Activated CD4-positive, alpha-beta memory T cell treated with anti-CD3 and anti-CD28 coated beads for 36 hours (primary cell): ENCODE measurements at regions not wholly inside any gene's neighbourhood (a gene's known extent, or its start where the extent isn't known, plus 50 kb on each side); places are given as distances from the start of the nearest gene placed in this dataset.

Experiments used
- CTCF ChIA-PET: fragments of 350-600 bp; sonication (Branson Sonifier 250); formaldehyde crosslinking; loops from one replicate; lab custom pipeline; 2021; ENCODE audit warnings: antibody characterized with exemption, inconsistent platforms; lab: Charles Lee
- POLR2A ChIA-PET: fragments of 350-600 bp; sonication (Branson Sonifier 250); formaldehyde crosslinking; loops from one replicate; lab custom pipeline; 2021; ENCODE audit warnings: antibody characterized with exemption; lab: Charles Lee
- DNase-seq: peaks from one replicate; pipeline ENCODE4 v3.0.0-alpha.2; 2020
- H3K27ac Mint-ChIP-seq: one replicate; pipeline ENCODE4 v1.8.0; 2021; ENCODE audit warnings: mixed read lengths
- H3K27me3 Mint-ChIP-seq: one replicate; pipeline ENCODE4 v1.8.0; 2021; ENCODE audit warnings: mixed read lengths
- H3K36me3 Mint-ChIP-seq: one replicate; pipeline ENCODE4 v1.8.0; 2021; ENCODE audit warnings: mixed read lengths
- H3K4me1 Mint-ChIP-seq: one replicate; pipeline ENCODE4 v1.8.0; 2021; ENCODE audit warnings: low read depth, mixed read lengths
- H3K4me3 Mint-ChIP-seq: one replicate; pipeline ENCODE4 v1.8.0; 2021; ENCODE audit warnings: mild to moderate bottlenecking, mixed read lengths
- H3K9me3 Mint-ChIP-seq: one replicate; pipeline ENCODE4 v1.8.0; 2021; ENCODE audit warnings: mixed read lengths
- intact Hi-C: fragments of 100-400 bp; cut with micrococcal nuclease; formaldehyde crosslinking; loops from one replicate; pipeline ENCODE4 v1.15.1; 2023

GRCh38 chr10:28418069-28418468 is 114.8 kb upstream of the WAC start:
- Mint-ChIP-seq H3K36me3 (no peaks in the 10 kb centered on the region), H3K4me3 (no peak overlapping the region), H3K9me3 (peaks cover 2% of the 10 kb centered on the region), H3K27ac (no peak overlapping the region), H3K4me1 (no peaks in the 10 kb centered on the region), H3K27me3 (peaks cover 11% of the 10 kb centered on the region)
- POLR2A ChIA-PET: no interaction called here
- DNase-seq: no peak
- intact Hi-C loops: no loop called here
- CTCF ChIA-PET: interaction anchor here (0.6 to 1.3 kb wide), 2 partner anchors 9 to 25 kb away, joined by 3 read pairs; no protein-coding TSS in a partner anchor

DNA sequence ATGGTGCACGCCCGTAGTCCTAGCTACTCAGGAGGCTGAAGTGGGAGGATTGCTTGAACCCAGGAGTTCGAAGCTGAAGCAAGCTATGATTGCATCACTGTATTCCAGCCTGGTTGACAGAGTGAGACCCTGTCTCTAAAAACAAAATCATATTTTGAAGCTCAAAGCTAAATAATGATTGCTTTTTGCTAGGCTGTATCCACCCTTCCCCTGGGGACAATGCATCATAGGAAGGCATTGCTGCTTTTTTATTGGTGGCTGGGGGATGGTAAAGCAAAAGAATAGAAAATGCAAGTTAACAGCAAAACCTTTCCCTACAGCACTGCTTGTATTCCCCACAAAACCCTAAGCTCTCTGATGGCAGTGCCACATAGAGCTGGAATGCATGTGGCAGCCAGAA is 107.5 kb upstream of the WAC start:
- H3K9me3 Mint-ChIP-seq: no peaks in the 10 kb centered on the region
- peaks cover 3% of the 10 kb centered on the region for H3K27me3 Mint-ChIP-seq
- intact Hi-C loops: no loop called here
- H3K36me3 Mint-ChIP-seq: no peaks in the 10 kb centered on the region
- ChIA-PET POLR2A (no interaction called here), CTCF (interaction anchor here (1.3 kb wide), 1 partner anchor 13 kb away, joined by 3 read pairs; no protein-coding TSS in a partner anchor)
- H3K27ac Mint-ChIP-seq: no peak overlapping the region
- H3K4me1 Mint-ChIP-seq: no peaks in the 10 kb centered on the region
- no peak overlapping the region for H3K4me3 Mint-ChIP-seq
- DNase-seq: no peak

- DNase-seq: no peak
- Mint-ChIP-seq H3K4me1 (no peaks in the 10 kb centered on the region), H3K27ac (no peak overlapping the region), H3K9me3 (no peaks in the 10 kb centered on the region), H3K27me3 (peaks cover 3% of the 10 kb centered on the region), H3K36me3 (no peaks in the 10 kb centered on the region), H3K4me3 (no peak overlapping the region)
- intact Hi-C loops: no loop called here
- ChIA-PET POLR2A (no interaction called here), CTCF (interaction anchor here (0.6 to 1.3 kb wide), 5 partner anchors 9 to 659 kb away, joined by 3 read pairs; no protein-coding TSS in a partner anchor)
Measured at GRCh38 chr10:28426392-28427159, 106.3 kb upstream of the WAC start.

DNA sequence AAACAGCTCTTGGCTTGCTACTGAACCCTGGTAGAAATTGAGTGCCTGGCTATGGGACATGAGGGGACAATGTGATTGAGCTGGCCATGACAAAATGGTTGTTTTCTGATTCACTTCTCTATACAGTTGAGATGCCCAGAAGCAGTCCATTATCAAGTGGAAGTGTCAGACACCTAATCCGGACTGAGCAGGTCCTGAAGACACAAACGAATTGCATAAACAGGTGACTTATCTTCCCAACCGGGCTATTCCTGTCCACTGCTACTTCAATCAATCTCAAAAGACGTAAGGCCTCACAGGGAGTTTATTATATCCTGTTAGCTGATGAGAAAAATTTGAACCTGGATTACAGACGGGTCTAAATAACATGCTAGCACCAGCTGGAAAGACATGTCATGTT is 105.5 kb upstream of the WAC start:
- no peaks in the 10 kb centered on the region for H3K9me3 Mint-ChIP-seq
- no peak overlapping the region for H3K27ac Mint-ChIP-seq
- peaks cover 4% of the 10 kb centered on the region for H3K4me1 Mint-ChIP-seq
- H3K36me3 Mint-ChIP-seq: no peaks in the 10 kb centered on the region
- no peak overlapping the region for H3K4me3 Mint-ChIP-seq
- H3K27me3 Mint-ChIP-seq: peaks cover 3% of the 10 kb centered on the region
- no peak for DNase-seq
- ChIA-PET CTCF (interaction anchor here (0.6 to 0.9 kb wide), 4 partner anchors 10 to 660 kb away, joined by 3 read pairs; no protein-coding TSS in a partner anchor), POLR2A (interaction anchor here (1.0 kb wide), 1 partner anchor 8 kb away, joined by 3 read pairs; no protein-coding TSS in a partner anchor)
- intact Hi-C loops: no loop called here

- DNase-seq: no peak
- ChIA-PET CTCF (no interaction called here), POLR2A (no interaction called here)
- Mint-ChIP-seq H3K36me3 (no peaks in the 10 kb centered on the region), H3K4me1 (peaks cover 5% of the 10 kb centered on the region), H3K27ac (no peak overlapping the region), H3K9me3 (no peaks in the 10 kb centered on the region), H3K27me3 (no peaks in the 10 kb centered on the region), H3K4me3 (no peak overlapping the region)
- intact Hi-C loops: no loop called here
Measured at GRCh38 chr10:28429045-28429444, 103.9 kb upstream of the WAC start.

GRCh38 chr10:28429573-28430216 is 103.2 kb upstream of the WAC start:
- Mint-ChIP-seq H3K4me3 (no peak overlapping the region), H3K9me3 (no peaks in the 10 kb centered on the region), H3K36me3 (no peaks in the 10 kb centered on the region), H3K27ac (no peak overlapping the region), H3K27me3 (no peaks in the 10 kb centered on the region), H3K4me1 (peaks cover 5% of the 10 kb centered on the region)
- no peak for DNase-seq
- ChIA-PET POLR2A (no interaction called here), CTCF (no interaction called here)
- intact Hi-C loops: loop anchor here (5.0 to 10.0 kb wide), 2 partner anchors 165 to 563 kb away; no protein-coding TSS in a partner anchor

- POLR2A ChIA-PET: no interaction called here
- H3K4me1 Mint-ChIP-seq: peaks cover 5% of the 10 kb centered on the region
- H3K9me3 Mint-ChIP-seq: no peaks in the 10 kb centered on the region
- H3K27ac Mint-ChIP-seq: no peak overlapping the region
- no peak overlapping the region for H3K4me3 Mint-ChIP-seq
- intact Hi-C loops: loop anchor here (5.0 to 10.0 kb wide), 2 partner anchors 164 to 561 kb away; no protein-coding TSS in a partner anchor
- CTCF ChIA-PET: interaction anchor here (0.6 to 1.5 kb wide), 9 partner anchors 9 to 916 kb away, joined by 3 to 9 read pairs (median 3); no protein-coding TSS in a partner anchor
- H3K36me3 Mint-ChIP-seq: no peaks in the 10 kb centered on the region
- H3K27me3 Mint-ChIP-seq: no peaks in the 10 kb centered on the region
- no peak for DNase-seq
Measured at GRCh38 chr10:28431139-28431538, 101.8 kb upstream of the WAC start.

DNA sequence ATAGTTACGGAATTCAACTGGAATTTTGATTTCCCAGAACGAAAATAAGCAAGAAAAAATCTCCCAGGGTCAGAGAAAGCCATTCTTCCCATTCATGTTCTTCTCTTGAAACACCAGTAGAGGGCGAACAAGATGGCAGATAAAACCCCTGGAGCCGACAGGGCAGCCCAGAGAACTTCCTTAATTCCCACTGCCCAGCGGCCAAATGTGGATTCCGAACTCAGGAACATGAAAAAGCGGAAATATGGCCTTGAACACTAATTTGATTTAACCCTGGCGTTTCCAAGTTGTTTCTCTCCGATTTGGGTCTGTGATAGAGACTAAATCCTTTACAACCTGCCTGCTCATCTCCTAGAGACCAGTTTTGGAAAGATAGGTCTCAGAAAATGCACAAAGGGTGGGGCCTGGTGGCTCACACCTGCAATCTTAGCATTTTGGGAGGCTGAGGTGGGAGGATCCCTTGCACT is 100.7 kb upstream of the WAC start:
- Mint-ChIP-seq H3K27me3 (peaks cover 3% of the 10 kb centered on the region), H3K36me3 (no peaks in the 10 kb centered on the region), H3K4me3 (no peak overlapping the region), H3K9me3 (no peaks in the 10 kb centered on the region), H3K27ac (no peak overlapping the region), H3K4me1 (peaks cover 5% of the 10 kb centered on the region)
- intact Hi-C loops: loop anchor here (1.0 to 10.0 kb wide), 3 partner anchors 102 to 560 kb away; no protein-coding TSS in a partner anchor
- ChIA-PET POLR2A (interaction anchor here (0.6 kb wide), 1 partner anchor 100 kb away, joined by 3 read pairs; no protein-coding TSS in a partner anchor), CTCF (interaction anchor here (0.8 to 1.5 kb wide), 2 partner anchors 9 to 38 kb away, joined by 3 to 6 read pairs; no protein-coding TSS in a partner anchor)
- peak; percentile 27 for DNase-seq

- CTCF ChIA-PET: no interaction called here
- no peak for DNase-seq
- POLR2A ChIA-PET: no interaction called here
- Mint-ChIP-seq H3K27ac (no peak overlapping the region), H3K36me3 (no peaks in the 10 kb centered on the region), H3K27me3 (peaks cover 3% of the 10 kb centered on the region), H3K4me1 (peaks cover 5% of the 10 kb centered on the region), H3K4me3 (no peak overlapping the region), H3K9me3 (no peaks in the 10 kb centered on the region)
- intact Hi-C loops: loop anchor here (5.0 to 10.0 kb wide), 2 partner anchors 161 to 558 kb away; no protein-coding TSS in a partner anchor
Measured at GRCh38 chr10:28434063-28434462, 98.9 kb upstream of the WAC start.

- POLR2A ChIA-PET: interaction anchor here (0.7 kb wide), 1 partner anchor 26 kb away, joined by 3 read pairs; no protein-coding TSS in a partner anchor
- Mint-ChIP-seq H3K36me3 (no peaks in the 10 kb centered on the region), H3K9me3 (no peaks in the 10 kb centered on the region), H3K27me3 (peaks cover 2% of the 10 kb centered on the region), H3K4me1 (no peaks in the 10 kb centered on the region), H3K4me3 (no peak overlapping the region), H3K27ac (no peak overlapping the region)
- CTCF ChIA-PET: interaction anchor here (1.2 kb wide), 1 partner anchor 49 kb away, joined by 3 read pairs; no protein-coding TSS in a partner anchor
- intact Hi-C loops: no loop called here
- no peak for DNase-seq
Measured at GRCh38 chr10:28442403-28442802, 90.5 kb upstream of the WAC start.

- POLR2A ChIA-PET: no interaction called here
- no peaks in the 10 kb centered on the region for H3K4me1 Mint-ChIP-seq
- no peak overlapping the region for H3K4me3 Mint-ChIP-seq
- CTCF ChIA-PET: interaction anchor here (1.1 kb wide), 1 partner anchor 13 kb away, joined by 3 read pairs; no protein-coding TSS in a partner anchor
- no peak for DNase-seq
- no peaks in the 10 kb centered on the region for H3K36me3 Mint-ChIP-seq
- no peaks in the 10 kb centered on the region for H3K9me3 Mint-ChIP-seq
- H3K27ac Mint-ChIP-seq: no peak overlapping the region
- peaks cover 2% of the 10 kb centered on the region for H3K27me3 Mint-ChIP-seq
- intact Hi-C loops: no loop called here
Measured at GRCh38 chr10:28444031-28444430, 88.9 kb upstream of the WAC start.

- Mint-ChIP-seq H3K27ac (no peak overlapping the region), H3K4me3 (no peak overlapping the region), H3K9me3 (no peaks in the 10 kb centered on the region), H3K27me3 (peaks cover 2% of the 10 kb centered on the region), H3K36me3 (no peaks in the 10 kb centered on the region), H3K4me1 (no peaks in the 10 kb centered on the region)
- no peak for DNase-seq
- intact Hi-C loops: no loop called here
- POLR2A ChIA-PET: no interaction called here
- CTCF ChIA-PET: no interaction called here
Measured at GRCh38 chr10:28445516-28445915, 87.4 kb upstream of the WAC start.
